ENCODE measurements at regions not wholly inside any gene's neighbourhood (a gene's known extent, or its start where the extent isn't known, plus 50 kb on each side); places are given as distances from the start of the nearest gene placed in this dataset.
A peak's percentile ranks its signal among the peaks of the same experiment; 100 is the strongest.

DNA sequence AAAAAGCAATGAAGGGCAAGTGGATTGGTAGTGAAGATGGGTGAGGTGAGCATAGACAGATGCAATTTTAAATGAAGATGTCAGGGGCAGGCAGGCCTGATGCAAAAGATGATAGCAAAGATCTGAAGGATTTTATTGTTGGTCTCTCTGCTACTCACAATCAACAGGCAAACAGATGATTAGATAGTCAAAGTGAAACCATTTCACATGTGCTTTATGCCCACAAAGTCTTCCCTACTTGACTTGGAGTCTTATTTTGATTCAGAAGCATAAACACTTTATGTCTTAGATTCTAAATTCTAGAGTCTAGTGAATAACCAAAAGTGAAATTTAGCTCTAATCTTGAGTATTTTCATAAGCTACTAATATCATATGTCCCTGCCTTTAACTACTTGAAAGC is 153.8 kb upstream of the HNRNPA3 start:
- DNase-seq: no peak
- no peak overlapping the region for H2AFZ ChIP-seq (ENCODE audit: low read depth, low read length)

GRCh38 chr2:177059293-177059692 is 153.3 kb upstream of the HNRNPA3 start:
- Histone ChIP-seq H4K8ac (ENCODE audit: low read length) (no peak overlapping the region), H3K4ac (ENCODE audit: low read depth in 1 of 2, low read length in 2 of 2) (no peak overlapping the region), H3K23ac (ENCODE audit: low read length in 2 of 2) (no peak overlapping the region), H3K4me3 (ENCODE audit: insufficient read depth in 1 of 2, low read depth in 1 of 2, low read length in 2 of 2) (no peak overlapping the region), H3K79me1 (replicated peaks; ENCODE audit: low read length, poor library complexity, severe bottlenecking) (no peaks in the 10 kb centered on the region), H3K4me1 (ENCODE audit: control insufficient read depth, insufficient read depth, low read depth, low read length) (no peaks in the 10 kb centered on the region), H2AFZ (ENCODE audit: low read depth, low read length) (no peak overlapping the region), H3K18ac (ENCODE audit: low read depth in 1 of 2, low read length in 2 of 2) (no peak overlapping the region), H4K91ac (ENCODE audit: low read length) (no peak overlapping the region), H2BK120ac (ENCODE audit: low read depth, low read length) (no peak overlapping the region), H3K27me3 (ENCODE audit: control insufficient read depth in 1 of 2, insufficient read depth in 1 of 2, low read length in 2 of 2) (no peaks in the 10 kb centered on the region), H3K9me3 (ENCODE audit: control insufficient read depth, low read length) (no peaks in the 10 kb centered on the region), H3K27ac (ENCODE audit: low read length, poor library complexity, severe bottlenecking) (no peak overlapping the region), H2BK5ac (ENCODE audit: low read depth, low read length, poor library complexity, severe bottlenecking) (no peak overlapping the region), H2BK15ac (ENCODE audit: low read depth, poor library complexity, severe bottlenecking) (no peak overlapping the region), H3K9ac (ENCODE audit: low read length) (no peak overlapping the region), H2BK12ac (ENCODE audit: low read length in 2 of 2) (no peak overlapping the region), H3K4me2 (ENCODE audit: low read length, poor library complexity, severe bottlenecking) (no peak overlapping the region), H2AK5ac (ENCODE audit: low read length, severe bottlenecking) (no peak overlapping the region), H3K14ac (ENCODE audit: low read length in 2 of 2) (no peak overlapping the region), H3K36me3 (ENCODE audit: control insufficient read depth in 1 of 2, insufficient read depth in 2 of 2, low read depth in 1 of 2, low read length in 2 of 2) (no peaks in the 10 kb centered on the region)
- DNase-seq: no peak
- 46% methylated on average over 4 of the region's 6 CpGs for WGBS

More for the DNA sequence above, 153.8 kb upstream of the HNRNPA3 start:
- Histone ChIP-seq H3K27ac (ENCODE audit: low read length, poor library complexity, severe bottlenecking) (no peak overlapping the region), H3K4me3 (ENCODE audit: insufficient read depth in 1 of 2, low read depth in 1 of 2, low read length in 2 of 2) (no peak overlapping the region), H3K14ac (ENCODE audit: low read length in 2 of 2) (no peak overlapping the region), H3K9me3 (ENCODE audit: control insufficient read depth, low read length) (no peaks in the 10 kb centered on the region), H2BK12ac (ENCODE audit: low read length in 2 of 2) (no peak overlapping the region), H2BK120ac (ENCODE audit: low read depth, low read length) (no peak overlapping the region), H4K91ac (ENCODE audit: low read length) (no peak overlapping the region), H3K23ac (ENCODE audit: low read length in 2 of 2) (no peak overlapping the region), H3K4ac (ENCODE audit: low read depth in 1 of 2, low read length in 2 of 2) (no peak overlapping the region), H3K9ac (ENCODE audit: low read length) (no peak overlapping the region), H4K8ac (ENCODE audit: low read length) (no peak overlapping the region), H2AK5ac (ENCODE audit: low read length, severe bottlenecking) (no peak overlapping the region), H3K36me3 (ENCODE audit: control insufficient read depth in 1 of 2, insufficient read depth in 2 of 2, low read depth in 1 of 2, low read length in 2 of 2) (no peaks in the 10 kb centered on the region), H3K79me1 (replicated peaks; ENCODE audit: low read length, poor library complexity, severe bottlenecking) (no peaks in the 10 kb centered on the region), H3K4me2 (ENCODE audit: low read length, poor library complexity, severe bottlenecking) (no peak overlapping the region), H3K18ac (ENCODE audit: low read depth in 1 of 2, low read length in 2 of 2) (no peak overlapping the region), H2BK15ac (ENCODE audit: low read depth, poor library complexity, severe bottlenecking) (no peak overlapping the region), H2BK5ac (ENCODE audit: low read depth, low read length, poor library complexity, severe bottlenecking) (no peak overlapping the region), H3K4me1 (ENCODE audit: control insufficient read depth, insufficient read depth, low read depth, low read length) (no peaks in the 10 kb centered on the region), H3K27me3 (ENCODE audit: control insufficient read depth in 1 of 2, insufficient read depth in 1 of 2, low read length in 2 of 2) (no peaks in the 10 kb centered on the region)

GRCh38 chr2:177063331-177063730 is 149.3 kb upstream of the HNRNPA3 start:
- H2AFZ ChIP-seq (ENCODE audit: low read depth, low read length): no peak overlapping the region
- no peak overlapping the region for H3K4me3 ChIP-seq (ENCODE audit: insufficient read depth in 1 of 2, low read depth in 1 of 2, low read length in 2 of 2)
- no peaks in the 10 kb centered on the region for H3K27me3 ChIP-seq (ENCODE audit: control insufficient read depth in 1 of 2, insufficient read depth in 1 of 2, low read length in 2 of 2)
- H4K91ac ChIP-seq (ENCODE audit: low read length): no peak overlapping the region
- no peaks in the 10 kb centered on the region for H3K36me3 ChIP-seq (ENCODE audit: control insufficient read depth in 1 of 2, insufficient read depth in 2 of 2, low read depth in 1 of 2, low read length in 2 of 2)
- H2BK12ac ChIP-seq (ENCODE audit: low read length in 2 of 2): no peak overlapping the region
- no peaks in the 10 kb centered on the region for H3K9me3 ChIP-seq (ENCODE audit: control insufficient read depth, low read length)
- no peaks in the 10 kb centered on the region for H3K79me1 ChIP-seq (replicated peaks; ENCODE audit: low read length, poor library complexity, severe bottlenecking)
- H3K18ac ChIP-seq (ENCODE audit: low read depth in 1 of 2, low read length in 2 of 2): no peak overlapping the region
- no peak overlapping the region for H3K9ac ChIP-seq (ENCODE audit: low read length)
- DNase-seq: no peak
- WGBS: 76% methylated on average over 1 of the region's 1 CpG
- H3K27ac ChIP-seq (ENCODE audit: low read length, poor library complexity, severe bottlenecking): no peak overlapping the region
- H3K4me1 ChIP-seq (ENCODE audit: control insufficient read depth, insufficient read depth, low read depth, low read length): no peaks in the 10 kb centered on the region
- H3K4ac ChIP-seq (ENCODE audit: low read depth in 1 of 2, low read length in 2 of 2): no peak overlapping the region
- H4K8ac ChIP-seq (ENCODE audit: low read length): no peak overlapping the region
- H2AK5ac ChIP-seq (ENCODE audit: low read length, severe bottlenecking): no peak overlapping the region
- H3K23ac ChIP-seq (ENCODE audit: low read length in 2 of 2): no peak overlapping the region
- no peak overlapping the region for H3K4me2 ChIP-seq (ENCODE audit: low read length, poor library complexity, severe bottlenecking)
- no peak overlapping the region for H2BK120ac ChIP-seq (ENCODE audit: low read depth, low read length)
- peak overlapping the region in 1 of 2 experiments; percentile 35 for H3K14ac ChIP-seq (ENCODE audit: low read length in 2 of 2)
- no peak overlapping the region for H2BK15ac ChIP-seq (ENCODE audit: low read depth, poor library complexity, severe bottlenecking)
- no peak overlapping the region for H2BK5ac ChIP-seq (ENCODE audit: low read depth, low read length, poor library complexity, severe bottlenecking)

DNA sequence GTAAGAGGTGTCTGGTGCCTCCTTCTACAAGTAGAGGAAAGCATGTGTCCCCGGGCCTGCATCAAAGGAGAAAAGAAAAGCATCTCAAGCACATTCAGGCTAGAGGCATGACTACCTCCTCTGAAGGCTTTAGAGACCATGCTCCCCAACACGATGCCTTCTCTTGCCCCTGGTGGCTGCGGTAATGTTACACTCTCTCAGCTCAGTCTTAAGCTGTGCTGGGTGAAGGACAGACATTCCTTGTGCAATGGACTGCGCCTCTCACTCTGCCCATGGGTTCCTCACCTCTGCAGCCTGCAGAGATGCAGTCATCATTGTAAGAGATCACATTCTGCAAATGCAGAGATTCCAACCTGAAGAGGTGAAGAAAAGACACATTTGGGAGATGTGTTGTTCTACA is 148.2 kb upstream of the HNRNPA3 start:
- Histone ChIP-seq H3K79me1 (replicated peaks; ENCODE audit: low read length, poor library complexity, severe bottlenecking) (no peaks in the 10 kb centered on the region), H3K14ac (ENCODE audit: low read length in 2 of 2) (no peak overlapping the region), H3K23ac (ENCODE audit: low read length in 2 of 2) (no peak overlapping the region), H3K4ac (ENCODE audit: low read depth in 1 of 2, low read length in 2 of 2) (no peak overlapping the region), H3K4me1 (ENCODE audit: control insufficient read depth, insufficient read depth, low read depth, low read length) (no peaks in the 10 kb centered on the region), H3K18ac (ENCODE audit: low read depth in 1 of 2, low read length in 2 of 2) (no peak overlapping the region), H2BK12ac (ENCODE audit: low read length in 2 of 2) (no peak overlapping the region), H4K8ac (ENCODE audit: low read length) (no peak overlapping the region), H2BK120ac (ENCODE audit: low read depth, low read length) (no peak overlapping the region), H3K36me3 (ENCODE audit: control insufficient read depth in 1 of 2, insufficient read depth in 2 of 2, low read depth in 1 of 2, low read length in 2 of 2) (no peaks in the 10 kb centered on the region), H2BK5ac (ENCODE audit: low read depth, low read length, poor library complexity, severe bottlenecking) (no peak overlapping the region), H3K4me2 (ENCODE audit: low read length, poor library complexity, severe bottlenecking) (no peak overlapping the region), H2AK5ac (ENCODE audit: low read length, severe bottlenecking) (no peak overlapping the region), H3K4me3 (ENCODE audit: insufficient read depth in 1 of 2, low read depth in 1 of 2, low read length in 2 of 2) (no peak overlapping the region), H3K27me3 (ENCODE audit: control insufficient read depth in 1 of 2, insufficient read depth in 1 of 2, low read length in 2 of 2) (no peaks in the 10 kb centered on the region), H2AFZ (ENCODE audit: low read depth, low read length) (no peak overlapping the region), H3K27ac (ENCODE audit: low read length, poor library complexity, severe bottlenecking) (no peak overlapping the region), H3K9ac (ENCODE audit: low read length) (no peak overlapping the region), H2BK15ac (ENCODE audit: low read depth, poor library complexity, severe bottlenecking) (no peak overlapping the region), H4K91ac (ENCODE audit: low read length) (no peak overlapping the region), H3K9me3 (ENCODE audit: control insufficient read depth, low read length) (no peaks in the 10 kb centered on the region)
- no peak for DNase-seq
- WGBS: 66% methylated on average over 4 of the region's 4 CpGs
